ENCODE measurements at regions not wholly inside any gene's neighbourhood (a gene's known extent, or its start where the extent isn't known, plus 50 kb on each side); places are given as distances from the start of the nearest gene placed in this dataset.

DNA sequence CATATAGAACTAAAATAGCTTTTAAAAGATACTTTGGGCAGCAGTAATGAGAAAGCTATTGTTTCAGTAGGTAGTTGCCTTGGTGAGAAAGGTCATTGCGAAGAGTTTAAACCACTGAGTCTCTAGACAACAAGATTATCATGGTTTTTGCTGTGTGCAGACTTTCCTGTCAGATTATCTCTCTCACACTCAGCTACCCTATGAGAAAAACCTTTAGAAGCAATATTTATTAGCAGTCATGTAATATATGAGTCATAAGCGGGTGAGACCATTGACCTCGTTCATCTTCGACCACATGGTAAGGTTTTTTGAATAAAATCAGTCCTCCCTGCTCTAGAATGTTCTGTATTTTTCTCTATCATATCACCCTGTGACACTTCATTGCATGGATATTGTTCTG lies 59.9 kb downstream of the GPR65 start:
- TF ChIP-seq EZH2 (IDR thresholded peaks at IDR 0.05; ENCODE audit: low read length, missing control alignments): no peak
- TF ChIP-seq, protein P1, sequence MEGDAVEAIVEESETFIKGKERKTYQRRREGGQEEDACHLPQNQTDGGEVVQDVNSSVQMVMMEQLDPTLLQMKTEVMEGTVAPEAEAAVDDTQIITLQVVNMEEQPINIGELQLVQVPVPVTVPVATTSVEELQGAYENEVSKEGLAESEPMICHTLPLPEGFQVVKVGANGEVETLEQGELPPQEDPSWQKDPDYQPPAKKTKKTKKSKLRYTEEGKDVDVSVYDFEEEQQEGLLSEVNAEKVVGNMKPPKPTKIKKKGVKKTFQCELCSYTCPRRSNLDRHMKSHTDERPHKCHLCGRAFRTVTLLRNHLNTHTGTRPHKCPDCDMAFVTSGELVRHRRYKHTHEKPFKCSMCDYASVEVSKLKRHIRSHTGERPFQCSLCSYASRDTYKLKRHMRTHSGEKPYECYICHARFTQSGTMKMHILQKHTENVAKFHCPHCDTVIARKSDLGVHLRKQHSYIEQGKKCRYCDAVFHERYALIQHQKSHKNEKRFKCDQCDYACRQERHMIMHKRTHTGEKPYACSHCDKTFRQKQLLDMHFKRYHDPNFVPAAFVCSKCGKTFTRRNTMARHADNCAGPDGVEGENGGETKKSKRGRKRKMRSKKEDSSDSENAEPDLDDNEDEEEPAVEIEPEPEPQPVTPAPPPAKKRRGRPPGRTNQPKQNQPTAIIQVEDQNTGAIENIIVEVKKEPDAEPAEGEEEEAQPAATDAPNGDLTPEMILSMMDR (conservative IDR thresholded peaks at IDR 0.05 in 1 of 2, IDR thresholded peaks at IDR 0.05 in 1 of 2; ENCODE audit: low read depth in 1 of 2, low read length in 2 of 2): no peak
